ENCODE measurements at regions not wholly inside any gene's neighbourhood (a gene's known extent, or its start where the extent isn't known, plus 50 kb on each side); places are given as distances from the start of the nearest gene placed in this dataset.

- no peak for TF ChIP-seq CTCF (conservative IDR thresholded peaks at IDR 0.05; ENCODE audit: low read depth, low read length)
- no peak for TF ChIP-seq EZH2 (IDR thresholded peaks at IDR 0.05; ENCODE audit: low read length, unreplicated experiment)
- no peak for TF ChIP-seq EZH2phosphoT487 (IDR thresholded peaks at IDR 0.05; ENCODE audit: borderline replicate concordance, low read length)
Measured at GRCh38 chr2:64795024-64795592, 141.4 kb upstream of the SERTAD2 start.

All from PC-3 (cell line).